DMS114 treated with DMSO at 0.1 percent for 48 hours (cell line): ENCODE measurements at regions not wholly inside any gene's neighbourhood (a gene's known extent, or its start where the extent isn't known, plus 50 kb on each side); places are given as distances from the start of the nearest gene placed in this dataset.
A peak's percentile ranks its signal among the peaks of the same experiment; 100 is the strongest.
"Not testable (repeated sequence)": the region's sequence is repeated elsewhere in the genome, so short reads cannot be mapped to it uniquely, and the experiment has no call there.

Source experiments
- DNase-seq: peaks from one replicate; lab custom pipeline; 2025; ENCODE audit not compliant: unreplicated experiment; lab: John Stamatoyannopoulos, UW

- no peak for DNase-seq
Measured at GRCh38 chr5:50898966-50899365, 232.5 kb downstream of the PARP8 start.

DNA sequence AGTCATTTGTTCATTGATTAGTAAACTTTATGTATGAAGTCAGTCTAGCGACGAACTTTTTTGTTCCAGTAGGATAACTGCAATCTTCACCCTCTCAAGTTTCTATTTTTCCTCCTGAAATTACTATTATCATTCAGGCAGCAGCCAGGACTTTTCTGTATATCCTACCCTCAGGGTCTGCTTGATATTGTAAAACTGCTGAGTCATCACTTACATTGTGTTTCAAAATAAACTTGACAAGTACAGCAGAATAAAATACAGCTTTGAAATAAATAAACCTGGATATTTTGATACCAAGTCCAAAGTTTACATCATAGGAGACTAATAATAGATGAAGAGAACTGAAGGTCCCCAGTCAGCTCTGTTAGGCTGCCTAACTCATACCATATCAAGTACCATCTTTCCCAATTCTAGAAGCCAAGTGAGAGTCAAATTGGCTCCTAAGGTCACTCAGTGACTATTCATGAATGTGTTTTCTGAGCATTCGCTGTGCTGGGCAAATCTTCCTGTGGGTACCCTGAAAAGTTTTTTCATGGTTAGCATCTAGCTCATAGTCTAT is 234.6 kb downstream of the PARP8 start:
- DNase-seq: no peak

DNA sequence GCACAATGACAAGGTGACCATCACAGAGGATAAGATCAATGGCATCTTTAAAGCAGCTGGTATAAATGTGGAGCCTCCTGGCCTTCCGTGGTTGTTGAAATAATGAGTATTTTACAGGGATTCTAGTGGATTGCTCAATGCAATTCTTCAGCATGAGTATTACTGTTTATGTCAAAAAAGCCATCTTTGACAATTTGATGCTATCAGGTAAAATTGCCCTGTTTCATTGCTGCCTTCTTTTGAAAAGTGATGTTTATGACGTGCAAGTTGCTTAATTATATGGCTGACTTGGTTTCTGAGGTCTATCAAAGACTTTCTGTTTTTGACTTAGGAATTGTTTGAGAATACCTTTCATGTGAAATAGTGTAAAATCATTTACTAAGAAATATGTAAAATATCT is 237.2 kb downstream of the PARP8 start:
- DNase-seq: no peak

DNA sequence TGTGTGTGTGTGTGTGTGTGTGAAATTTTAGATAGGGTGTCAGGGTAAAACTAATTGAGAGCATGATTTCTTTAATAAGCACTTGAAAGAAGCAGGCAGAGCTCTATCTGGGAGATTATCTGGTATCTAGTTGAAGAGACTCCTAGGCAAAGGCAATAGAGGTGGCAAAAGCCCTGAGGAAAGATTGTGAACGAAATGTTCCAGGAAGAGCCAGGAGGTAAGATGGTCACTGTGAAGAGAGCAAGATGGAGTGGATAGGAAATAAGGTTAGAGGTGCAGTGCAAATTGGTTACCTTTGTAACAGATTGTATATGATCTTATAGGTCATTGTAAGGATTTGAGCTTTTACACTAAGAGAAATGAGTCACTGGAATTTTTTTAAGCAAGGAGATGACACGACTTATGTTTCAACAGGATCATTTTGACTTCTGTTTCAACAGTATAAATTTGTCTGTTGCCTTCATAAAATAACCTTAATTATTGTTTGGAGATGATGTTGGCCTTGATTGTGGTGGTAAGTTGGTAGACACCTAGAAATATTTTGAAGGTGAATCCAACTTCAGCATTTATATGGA is 239.6 kb downstream of the PARP8 start:
- no peak for DNase-seq

DNA sequence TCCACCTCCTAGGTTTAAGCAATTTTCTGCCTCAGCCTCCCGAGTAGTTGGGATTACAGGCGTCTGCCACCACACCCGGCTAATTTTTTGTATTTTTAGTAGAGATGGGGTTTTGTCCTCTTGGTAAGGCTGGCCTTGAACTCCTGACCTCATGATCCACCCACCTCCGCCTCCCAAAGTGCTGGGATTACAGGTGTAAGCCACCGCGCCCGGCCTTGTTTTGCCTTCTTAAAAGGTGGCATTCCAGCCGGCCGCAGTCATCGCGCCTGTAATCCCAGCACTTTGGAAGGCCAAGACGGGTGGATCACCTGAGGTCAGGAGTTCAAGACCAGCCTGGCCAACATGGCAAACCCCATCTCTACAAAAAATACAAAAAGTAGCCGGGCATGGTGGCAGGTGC is 253.7 kb downstream of the PARP8 start:
- not testable (repeated sequence) for DNase-seq

- DNase-seq: no peak
Measured at GRCh38 chr5:50921366-50922133, 255.1 kb downstream of the PARP8 start.

DNA sequence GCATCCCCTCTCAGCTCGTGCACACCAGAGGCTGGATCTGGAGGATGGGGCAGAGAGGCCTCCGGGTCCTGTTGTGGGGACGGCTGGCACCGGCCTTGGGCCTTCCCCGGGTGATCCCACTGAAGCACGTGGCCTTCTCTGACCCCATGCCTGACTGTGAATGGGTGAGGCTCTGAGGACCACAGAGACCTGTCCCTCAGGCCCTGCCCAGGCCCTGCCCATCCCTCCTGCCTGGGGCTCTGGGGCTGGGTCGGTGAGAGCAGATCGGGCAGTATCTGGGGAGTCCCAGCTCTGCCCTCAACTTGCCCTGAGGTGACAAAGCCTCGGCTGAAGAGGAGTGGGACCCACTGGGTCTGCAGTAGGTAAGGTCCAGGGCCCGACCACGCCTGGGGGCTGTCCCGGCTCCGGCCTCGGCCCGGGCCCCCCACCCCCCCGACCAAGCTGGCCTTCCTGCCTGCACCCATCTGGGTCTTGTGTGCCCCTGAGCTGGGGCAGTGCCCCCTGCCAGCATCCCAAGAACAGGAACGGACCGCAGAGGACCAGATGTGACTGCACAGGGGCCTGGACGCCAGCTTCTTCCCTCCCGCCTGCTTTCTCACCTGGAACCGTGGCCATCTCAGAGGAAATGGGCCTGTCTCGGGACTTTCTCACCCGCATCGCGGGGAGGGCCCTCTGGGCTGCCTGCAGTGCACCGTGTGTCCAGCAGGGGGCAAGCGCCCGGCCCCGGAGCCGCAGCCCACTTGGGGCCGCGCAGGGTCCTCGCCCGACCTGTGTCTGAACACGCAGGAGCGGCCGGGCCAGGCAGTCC is 255.9 kb downstream of the PARP8 start:
- DNase-seq: not testable (repeated sequence)

- no peak for DNase-seq
Measured at GRCh38 chr5:50922942-50923767, 256.7 kb downstream of the PARP8 start.

DNA sequence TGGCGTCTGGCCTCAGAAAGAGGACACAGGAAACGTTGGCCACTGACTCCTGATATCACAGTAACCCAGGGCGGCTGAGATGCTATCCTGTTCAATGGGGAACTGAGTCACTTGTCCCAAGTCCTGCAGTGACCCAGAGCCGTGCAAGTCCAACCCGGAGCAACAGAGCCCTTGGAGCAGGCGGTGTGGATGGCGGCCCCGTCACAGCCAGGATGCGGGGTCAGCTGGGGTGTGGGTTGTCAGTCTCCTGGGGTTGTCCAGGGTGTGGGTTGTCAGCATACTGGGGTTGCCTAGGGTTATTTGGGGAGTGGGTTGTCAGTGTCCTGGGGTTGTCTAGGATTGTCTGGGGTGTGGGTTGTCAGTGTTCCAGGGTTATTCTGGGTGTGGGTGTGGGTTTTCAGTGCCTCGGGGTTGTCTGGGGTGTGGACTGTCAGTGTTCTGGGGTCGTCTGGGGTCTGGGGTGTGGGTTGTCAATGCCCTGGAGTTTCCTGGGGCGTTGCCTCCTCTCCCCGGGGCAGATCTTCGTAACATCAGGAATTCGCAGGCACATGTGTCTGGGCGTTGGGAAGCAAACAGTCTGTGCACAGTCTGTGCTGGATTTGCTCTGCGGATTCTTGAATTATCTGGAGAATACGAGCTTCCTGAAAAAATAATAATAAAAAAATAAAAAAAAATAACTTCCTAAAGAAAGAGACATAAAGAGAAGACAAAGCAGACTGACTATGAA is 257.5 kb downstream of the PARP8 start:
- DNase-seq: no peak

DNA sequence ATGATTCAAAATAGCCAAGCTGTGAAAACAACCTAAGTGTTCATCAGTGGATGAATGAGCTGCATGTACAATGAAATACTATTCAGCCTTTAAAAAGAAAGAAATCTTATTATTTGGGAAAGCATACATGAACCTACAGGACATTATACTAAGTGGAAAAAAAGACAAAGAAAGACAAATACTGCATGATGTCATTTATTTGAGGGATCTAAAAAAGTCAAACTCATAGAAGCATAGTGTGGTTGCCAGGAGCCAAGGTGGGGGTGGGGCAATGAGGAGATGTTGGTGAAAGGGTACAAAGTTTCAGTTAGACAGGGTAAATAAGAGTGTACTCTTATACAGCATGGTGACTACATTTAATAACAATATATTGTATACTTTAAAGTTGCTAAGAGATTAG is 261.5 kb downstream of the PARP8 start:
- DNase-seq: no peak

GRCh38 chr5:50929174-50929573 is 262.7 kb downstream of the PARP8 start:
- DNase-seq: no peak

GRCh38 chr5:50934343-50934742 is 267.9 kb downstream of the PARP8 start:
- no peak for DNase-seq

- DNase-seq: no peak
Measured at GRCh38 chr5:50945139-50945538, 278.7 kb downstream of the PARP8 start.

DNA sequence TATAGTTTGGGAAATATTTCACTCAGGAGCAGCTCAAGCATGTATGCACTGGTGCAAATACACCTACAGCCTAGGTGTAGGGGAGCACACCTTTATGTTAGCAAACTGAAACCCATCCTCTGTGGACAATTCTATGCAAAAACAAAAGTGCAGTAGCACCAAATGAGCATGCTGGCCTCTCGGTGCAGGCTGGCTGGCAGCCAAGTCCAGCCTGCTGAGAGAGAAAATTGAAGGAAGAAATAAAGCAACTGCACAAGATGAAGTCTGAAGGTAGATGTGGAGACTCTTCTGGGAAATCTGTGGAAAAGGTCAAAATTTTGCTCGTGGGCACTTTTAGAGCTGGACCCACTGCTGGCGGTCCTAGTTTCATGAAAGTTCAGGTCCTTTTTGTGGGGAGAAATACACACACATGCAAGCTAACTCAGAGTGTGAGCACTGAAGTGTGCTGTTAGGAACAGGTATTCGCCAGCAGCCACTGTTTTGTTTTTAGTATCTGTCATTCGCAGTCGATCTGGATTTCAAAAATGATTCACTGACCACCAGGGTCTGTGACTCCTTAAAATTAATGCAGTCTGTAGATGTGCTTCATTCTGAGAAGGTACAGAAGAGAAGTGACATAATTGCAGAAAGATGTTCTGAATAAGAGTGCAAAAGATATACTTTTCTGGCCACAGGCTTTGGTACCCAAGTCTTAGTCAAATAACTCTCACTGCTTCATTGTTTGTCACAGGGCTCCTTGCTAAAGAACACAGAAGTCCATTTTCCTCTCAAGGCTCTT is 281.7 kb downstream of the PARP8 start:
- no peak for DNase-seq

DNA sequence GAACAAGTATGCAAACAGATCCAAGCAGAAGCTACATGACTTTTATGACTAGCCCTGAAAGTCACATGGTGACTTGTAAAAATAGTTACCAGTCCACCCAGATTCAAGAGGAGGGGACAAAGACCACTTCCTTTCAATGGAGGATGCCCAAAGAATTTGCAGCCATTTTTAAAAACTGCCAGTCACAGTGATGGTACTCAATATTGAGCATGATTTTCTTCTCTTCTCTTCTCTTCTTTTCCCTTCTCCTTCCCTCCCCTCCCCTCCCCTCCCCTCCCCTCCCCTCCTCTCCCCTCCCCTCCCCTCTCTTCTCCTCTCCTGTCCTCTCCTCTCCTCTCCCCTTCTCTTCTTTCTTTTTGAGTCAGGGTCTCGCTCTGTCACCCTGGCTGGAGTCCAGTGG is 286.9 kb downstream of the PARP8 start:
- DNase-seq: no peak

- DNase-seq: peak; percentile 19
Measured at GRCh38 chr5:50958852-50959457, 292.5 kb downstream of the PARP8 start.

- DNase-seq: peak; percentile 76
Measured at GRCh38 chr5:50962934-50963872, 296.8 kb downstream of the PARP8 start.
